ENCODE measurements at regions not wholly inside any gene's neighbourhood (a gene's known extent, or its start where the extent isn't known, plus 50 kb on each side); places are given as distances from the start of the nearest gene placed in this dataset.

GRCh38 chrX:151796576-151796975, 62.0 kb downstream of the CNGA2 start:
- no peak for DNase-seq

DNA sequence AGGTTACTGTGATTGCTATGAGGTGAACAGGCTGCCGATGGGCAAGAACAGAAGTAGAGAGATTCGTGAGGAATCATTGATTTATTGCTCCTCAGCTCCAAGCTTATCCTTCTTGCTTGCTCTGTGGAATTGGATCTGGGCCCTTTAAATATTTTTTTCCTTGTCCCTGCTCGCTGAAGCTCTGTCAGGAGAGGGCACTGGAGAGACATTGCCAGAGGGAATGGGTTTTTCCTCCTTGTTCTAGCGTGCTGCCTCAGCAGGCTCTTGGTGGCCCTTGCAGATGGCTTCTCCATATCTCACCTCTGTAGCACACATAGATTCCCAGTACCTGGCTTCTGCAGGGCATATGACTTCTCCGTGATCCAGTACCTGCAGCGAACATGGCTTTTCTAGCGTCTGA, 67.4 kb downstream of the CNGA2 start:
- DNase-seq: no peak

DNA sequence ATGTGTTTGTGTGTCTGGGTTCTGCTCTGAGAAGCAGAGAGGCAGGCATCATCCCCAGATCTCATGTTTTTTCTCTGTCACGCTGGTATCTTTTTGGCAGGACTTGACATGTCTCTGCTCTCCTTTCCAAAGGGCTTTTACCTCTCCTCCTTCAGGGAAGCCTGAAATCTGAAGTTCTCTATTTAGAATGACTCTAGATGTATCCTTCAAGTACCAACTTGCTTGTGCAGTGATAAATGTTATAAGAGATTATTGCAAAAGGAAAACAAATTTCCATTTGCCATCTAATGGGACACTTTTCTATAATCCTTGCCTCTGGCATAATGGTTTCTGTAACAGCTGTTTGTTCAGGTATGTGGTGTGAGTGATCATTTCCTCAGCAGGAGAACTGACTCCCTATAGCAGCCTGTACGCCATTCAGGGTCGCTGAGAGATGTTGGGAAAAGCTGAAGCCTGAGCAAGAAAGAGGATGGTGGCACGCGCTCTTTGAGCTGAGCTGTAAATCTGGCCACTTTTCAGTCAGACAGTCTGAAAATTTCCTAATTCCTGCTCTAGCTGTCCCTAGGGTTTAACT, 72.5 kb downstream of the CNGA2 start:
- no peak for DNase-seq

- DNase-seq: no peak
These were observed 78.1 kb downstream of the CNGA2 start for GRCh38 chrX:151812661-151813060.

GRCh38 chrX:151814767-151815166, 80.2 kb downstream of the CNGA2 start:
- no peak for DNase-seq

DNA sequence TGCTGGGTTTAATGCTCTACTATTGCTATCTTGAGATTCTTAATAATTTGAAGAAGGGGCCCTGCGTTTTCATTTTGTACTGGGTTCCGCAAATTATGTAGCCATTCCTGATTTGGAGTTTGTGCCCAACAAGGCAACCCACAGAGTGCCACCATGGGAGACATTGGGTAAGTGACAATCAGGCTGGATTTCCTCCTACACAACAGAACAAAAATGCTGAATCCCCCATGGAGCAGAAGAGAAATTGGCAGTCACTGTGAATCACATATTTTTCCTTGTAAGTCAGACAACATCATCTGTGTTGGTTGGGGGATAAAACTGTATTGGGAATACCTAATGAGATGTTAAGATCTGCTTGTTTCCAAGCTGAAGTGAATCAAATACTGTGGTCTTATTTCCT, 80.9 kb downstream of the CNGA2 start:
- DNase-seq: no peak

GRCh38 chrX:151816934-151817333, 82.4 kb downstream of the CNGA2 start:
- no peak for DNase-seq

- DNase-seq: no peak
These were observed 84.3 kb downstream of the CNGA2 start for GRCh38 chrX:151818828-151819227.

- DNase-seq: no peak
These were observed 86.7 kb downstream of the CNGA2 start for GRCh38 chrX:151821226-151821625.

- no peak for DNase-seq
These were observed 87.7 kb upstream of the MAGEA4 start for GRCh38 chrX:151825007-151825406.

GRCh38 chrX:151825925-151826485, 86.7 kb upstream of the MAGEA4 start:
- DNase-seq: no peak

DNA sequence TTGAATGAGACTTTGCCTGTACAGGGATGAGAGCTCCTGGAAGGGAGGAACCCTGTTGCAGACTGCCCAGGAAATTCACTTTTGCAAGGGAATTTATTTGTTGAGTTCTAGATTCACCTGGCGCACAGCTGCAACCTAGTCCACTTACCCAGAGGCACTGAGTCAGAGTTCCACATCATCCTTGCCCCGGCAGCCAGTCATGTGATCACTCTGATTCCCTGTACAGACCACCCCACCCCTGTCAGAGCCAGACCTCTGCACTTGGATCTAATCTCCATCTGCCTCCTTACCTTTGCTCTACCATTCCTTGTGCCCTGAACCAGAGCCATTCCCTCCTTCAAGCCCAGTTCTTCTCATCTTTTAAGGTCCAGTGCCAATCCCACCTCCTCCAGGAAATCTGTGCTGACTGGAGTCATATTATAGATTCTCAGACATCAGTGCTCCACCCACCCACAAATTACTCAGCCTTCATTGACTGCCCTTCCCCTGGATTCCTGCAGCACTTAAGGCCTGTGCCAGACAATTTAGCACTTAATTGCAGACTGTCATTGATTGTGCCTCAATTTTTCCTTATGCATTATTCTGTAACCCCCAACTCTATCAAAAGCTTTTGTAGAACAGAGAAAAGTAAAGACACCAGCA, 84.1 kb upstream of the MAGEA4 start:
- no peak for DNase-seq

- peak; percentile 47 for DNase-seq
These were observed 81.8 kb upstream of the MAGEA4 start for GRCh38 chrX:151830911-151831310.

GRCh38 chrX:151852294-151852693, 60.4 kb upstream of the MAGEA4 start:
- DNase-seq: no peak

DNA sequence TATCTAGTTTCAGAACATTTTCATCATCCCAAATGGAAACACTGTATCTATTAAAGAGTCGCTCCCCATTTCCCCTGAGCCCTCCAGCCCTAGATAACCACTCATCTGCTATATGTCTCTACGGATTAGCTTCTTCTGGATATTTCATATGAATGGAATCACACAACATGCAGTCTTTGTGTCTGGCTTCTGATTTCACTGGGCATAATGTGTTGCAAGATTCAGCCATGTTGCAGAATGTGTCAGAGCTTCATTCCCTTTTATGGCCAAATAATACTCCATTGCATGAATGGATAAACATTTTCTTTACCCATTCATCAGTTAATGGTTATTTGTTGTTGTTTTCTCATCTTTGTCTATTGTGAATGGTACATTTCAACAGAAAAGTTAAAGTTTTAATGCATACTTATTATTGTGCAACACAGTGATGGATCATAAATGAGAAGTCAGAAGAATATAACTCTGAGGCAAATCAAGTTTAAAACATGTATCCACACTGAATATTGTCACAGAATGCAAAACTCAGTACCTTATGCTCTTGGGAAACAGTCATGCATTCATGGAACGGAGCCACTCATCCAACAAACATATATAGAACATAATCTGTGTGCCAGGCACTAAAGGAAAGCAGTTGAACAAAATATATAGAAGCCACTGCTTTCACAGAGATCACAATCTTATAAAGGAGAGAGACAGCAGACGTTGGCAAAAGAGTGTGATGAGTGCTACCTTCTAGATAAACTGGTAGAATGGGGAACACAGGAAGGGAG, 57.8 kb upstream of the MAGEA4 start:
- DNase-seq: no peak

DNA sequence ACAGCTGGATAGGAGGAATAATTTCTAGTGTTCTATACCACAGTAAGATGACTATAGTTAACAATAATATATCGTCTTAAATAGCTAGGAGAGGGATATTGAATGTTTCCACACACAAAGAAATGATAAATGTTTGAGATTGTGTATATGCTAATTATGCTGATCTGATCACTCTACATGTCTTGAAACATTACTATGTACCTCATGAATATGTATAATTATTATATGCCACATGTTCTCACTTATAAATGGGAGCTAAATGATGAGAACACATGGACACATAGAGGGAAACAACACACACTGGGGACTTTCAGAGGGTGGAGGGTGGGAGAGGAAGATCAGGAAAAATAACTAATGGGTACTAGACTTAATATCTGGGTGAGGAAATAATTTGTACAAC, 53.2 kb upstream of the MAGEA4 start:
- no peak for DNase-seq

GRCh38 chrX:151860827-151861226, 51.9 kb upstream of the MAGEA4 start:
- DNase-seq: no peak

Data from NCI-H2029 (cell line).